Mesendoderm (in vitro differentiated cells): ENCODE measurements at regions not wholly inside any gene's neighbourhood (a gene's known extent, or its start where the extent isn't known, plus 50 kb on each side); places are given as distances from the start of the nearest gene placed in this dataset.

ENCODE experiments used
- DNase-seq: peaks from one replicate; pipeline ENCODE4 v3.0.0; 2013
- H2AK5ac ChIP-seq: 2 replicates; pipeline ENCODE4 v1.6.1; 2013; ENCODE audit warnings: low read length, inconsistent platforms
- H2BK120ac ChIP-seq: 2 replicates; pipeline ENCODE4 v1.6.1; 2013; ENCODE audit warnings: low read depth, mild to moderate bottlenecking, low read length, moderate library complexity, mixed read lengths
- H2BK15ac ChIP-seq: replicated peaks from 2 replicates; pipeline ENCODE4 v1.6.1; 2013; ENCODE audit warnings: low read depth, mild to moderate bottlenecking, moderate library complexity
- H2BK5ac ChIP-seq: 2 replicates; pipeline ENCODE4 v1.6.1; 2013; ENCODE audit warnings: low read length, inconsistent platforms
- H3K18ac ChIP-seq: 2 replicates; pipeline ENCODE4 v1.6.1; 2013; ENCODE audit warnings: mild to moderate bottlenecking, low read length, mixed read lengths
- H3K23ac ChIP-seq: one replicate; pipeline ENCODE4 v1.6.1; 2013; ENCODE audit warnings: low read length
- H3K27ac ChIP-seq: 2 replicates; pipeline ENCODE4 v1.5.1; 2013; ENCODE audit warnings: low read depth, mild to moderate bottlenecking, inconsistent platforms, low read length, moderate library complexity
- H3K27me3 ChIP-seq: 2 replicates; pipeline ENCODE4 v1.6.1; 2013; ENCODE audit warnings: low read length, control low read depth, mild to moderate bottlenecking, inconsistent platforms; ENCODE audit not compliant: insufficient read depth, poor library complexity
- H3K36me3 ChIP-seq: 2 replicates; pipeline ENCODE4 v1.6.1; 2013; ENCODE audit warnings: low read length, inconsistent platforms; ENCODE audit not compliant: control insufficient read depth, insufficient read depth
- H3K4ac ChIP-seq: one replicate; pipeline ENCODE4 v1.6.1; 2013; ENCODE audit warnings: low read depth, mild to moderate bottlenecking, low read length, moderate library complexity
- H3K4me1 ChIP-seq: 2 replicates; pipeline ENCODE4 v1.6.1; 2013; ENCODE audit warnings: low read depth, low read length, inconsistent platforms; ENCODE audit not compliant: control insufficient read depth
- H3K4me2 ChIP-seq: 2 replicates; pipeline ENCODE4 v1.6.1; 2013; ENCODE audit warnings: low read length
- H3K4me3 ChIP-seq: 2 replicates; pipeline ENCODE4 v1.5.1; 2013; ENCODE audit warnings: mild to moderate bottlenecking, low read length
- H3K56ac ChIP-seq: one replicate; pipeline ENCODE4 v1.6.1; 2013; ENCODE audit warnings: low read length
- H3K79me1 ChIP-seq: 2 replicates; pipeline ENCODE4 v1.6.1; 2013; ENCODE audit warnings: low read length, inconsistent platforms
- H3K79me2 ChIP-seq: 2 replicates; pipeline ENCODE4 v1.6.1; 2013; ENCODE audit warnings: mild to moderate bottlenecking, low read length; ENCODE audit not compliant: control insufficient read depth, insufficient read depth
- H3K9ac ChIP-seq: 2 replicates; pipeline ENCODE4 v1.6.1; 2013; ENCODE audit warnings: low read length, inconsistent platforms
- H4K5ac ChIP-seq: one replicate; pipeline ENCODE4 v1.6.1; 2013; ENCODE audit warnings: low read length
- H4K8ac ChIP-seq: one replicate; pipeline ENCODE4 v1.6.1; 2013; ENCODE audit warnings: low read depth, mild to moderate bottlenecking, control low read depth, low read length, moderate library complexity
- WGBS: extraction: QIAGEN DNeasy Blood & Tissue Kit; methylation state at CpG from one replicate; pipeline ENCODE4 v1.1.7; 2013; ENCODE audit warnings: low lambda C conversion rate, missing lambda C conversion rate; ENCODE audit not compliant: insufficient coverage; ENCODE audit errors: extremely low coverage; 5-methylcytosine and 5-hydroxymethylcytosine counted together

GRCh38 chr2:240362216-240362755 is 73.2 kb upstream of the GPC1 start:
- H3K27ac ChIP-seq, result no peak overlapping the region
- no CpG with 5 or more reads among the region's 10 CpGs for WGBS
- H3K27me3 ChIP-seq, result no peaks in the 10 kb centered on the region
- no peak overlapping the region for H2BK15ac ChIP-seq
- no peaks in the 10 kb centered on the region for H3K79me1 ChIP-seq
- no peaks in the 10 kb centered on the region for H3K79me2 ChIP-seq
- H3K18ac ChIP-seq, result no peak overlapping the region
- no peak overlapping the region for H4K5ac ChIP-seq
- H3K9ac ChIP-seq, result no peak overlapping the region
- no peak overlapping the region for H2BK5ac ChIP-seq
- no peak overlapping the region for H4K8ac ChIP-seq
- H3K23ac ChIP-seq, result no peak overlapping the region
- no peak overlapping the region for H3K56ac ChIP-seq
- no peak overlapping the region for H3K4ac ChIP-seq
- no peak overlapping the region for H3K4me2 ChIP-seq
- no peak overlapping the region for H3K4me3 ChIP-seq
- no peaks in the 10 kb centered on the region for H3K36me3 ChIP-seq
- H3K4me1 ChIP-seq, result no peaks in the 10 kb centered on the region
- no peak overlapping the region for H2AK5ac ChIP-seq
- no peak overlapping the region for H2BK120ac ChIP-seq
- DNase-seq, result no peak

- no peaks in the 10 kb centered on the region for H3K4me1 ChIP-seq
- H3K4me3 ChIP-seq, result no peak overlapping the region
- no peak overlapping the region for H2BK5ac ChIP-seq
- no peak overlapping the region for H3K9ac ChIP-seq
- H3K79me2 ChIP-seq, result no peaks in the 10 kb centered on the region
- no peak overlapping the region for H4K8ac ChIP-seq
- no peak overlapping the region for H4K5ac ChIP-seq
- H3K27me3 ChIP-seq, result no peaks in the 10 kb centered on the region
- H3K4ac ChIP-seq, result no peak overlapping the region
- no peak overlapping the region for H3K27ac ChIP-seq
- H2BK15ac ChIP-seq, result no peak overlapping the region
- no peak overlapping the region for H2AK5ac ChIP-seq
- no peak overlapping the region for H3K23ac ChIP-seq
- H3K36me3 ChIP-seq, result no peaks in the 10 kb centered on the region
- no peak overlapping the region for H2BK120ac ChIP-seq
- H3K18ac ChIP-seq, result no peak overlapping the region
- H3K4me2 ChIP-seq, result no peak overlapping the region
- no peaks in the 10 kb centered on the region for H3K79me1 ChIP-seq
- no CpG with 5 or more reads among the region's 28 CpGs for WGBS
- no peak overlapping the region for H3K56ac ChIP-seq
- DNase-seq, result no peak
Observed at GRCh38 chr2:240362826-240363745, 72.4 kb upstream of the GPC1 start.

- H2BK120ac ChIP-seq, result no peak overlapping the region
- no peak overlapping the region for H4K8ac ChIP-seq
- no peak overlapping the region for H3K4me3 ChIP-seq
- no peaks in the 10 kb centered on the region for H3K79me2 ChIP-seq
- no peak overlapping the region for H3K56ac ChIP-seq
- no peak overlapping the region for H2BK5ac ChIP-seq
- no peak overlapping the region for H4K5ac ChIP-seq
- H3K4me1 ChIP-seq, result no peaks in the 10 kb centered on the region
- H3K27me3 ChIP-seq, result no peaks in the 10 kb centered on the region
- no CpG with 5 or more reads among the region's 28 CpGs for WGBS
- no peaks in the 10 kb centered on the region for H3K79me1 ChIP-seq
- no peak overlapping the region for H3K27ac ChIP-seq
- no peaks in the 10 kb centered on the region for H3K36me3 ChIP-seq
- H3K23ac ChIP-seq, result no peak overlapping the region
- no peak overlapping the region for H3K9ac ChIP-seq
- no peak overlapping the region for H3K4ac ChIP-seq
- H3K4me2 ChIP-seq, result no peak overlapping the region
- no peak overlapping the region for H3K18ac ChIP-seq
- H2AK5ac ChIP-seq, result no peak overlapping the region
- no peak overlapping the region for H2BK15ac ChIP-seq
- DNase-seq, result no peak
Observed at GRCh38 chr2:240363746-240364581, 71.5 kb upstream of the GPC1 start.

GRCh38 chr2:240364582-240364960 is 70.9 kb upstream of the GPC1 start:
- H3K4ac ChIP-seq, result no peak overlapping the region
- DNase-seq, result no peak

GRCh38 chr2:240364961-240365775 is 70.3 kb upstream of the GPC1 start:
- Histone ChIP-seq H3K9ac (no peak overlapping the region), H3K27me3 (no peaks in the 10 kb centered on the region), H2BK15ac (no peak overlapping the region), H2BK120ac (no peak overlapping the region), H3K4ac (no peak overlapping the region), H3K4me3 (no peak overlapping the region), H3K4me2 (no peak overlapping the region), H3K27ac (no peak overlapping the region), H2AK5ac (no peak overlapping the region), H4K5ac (no peak overlapping the region), H3K18ac (no peak overlapping the region), H3K4me1 (no peaks in the 10 kb centered on the region), H3K79me1 (no peaks in the 10 kb centered on the region), H3K56ac (no peak overlapping the region), H2BK5ac (no peak overlapping the region), H4K8ac (no peak overlapping the region), H3K36me3 (no peaks in the 10 kb centered on the region), H3K79me2 (no peaks in the 10 kb centered on the region), H3K23ac (no peak overlapping the region)
- DNase-seq, result no peak
- WGBS, result no CpG with 5 or more reads among the region's 30 CpGs

More at GRCh38 chr2:240364582-240364960, 70.9 kb upstream of the GPC1 start:
- Histone ChIP-seq H2AK5ac (no peak overlapping the region), H3K18ac (no peak overlapping the region), H2BK15ac (no peak overlapping the region), H3K36me3 (no peaks in the 10 kb centered on the region), H3K27ac (no peak overlapping the region), H3K27me3 (no peaks in the 10 kb centered on the region), H3K9ac (no peak overlapping the region), H4K5ac (no peak overlapping the region), H3K4me2 (no peak overlapping the region), H3K4me3 (no peak overlapping the region), H3K56ac (no peak overlapping the region), H2BK120ac (no peak overlapping the region), H3K23ac (no peak overlapping the region), H3K79me2 (no peaks in the 10 kb centered on the region), H2BK5ac (no peak overlapping the region), H3K4me1 (no peaks in the 10 kb centered on the region), H3K79me1 (no peaks in the 10 kb centered on the region), H4K8ac (no peak overlapping the region)
- WGBS, result no CpG with 5 or more reads among the region's 16 CpGs
